PC-3 (cell line): ENCODE measurements at regions not wholly inside any gene's neighbourhood (a gene's known extent, or its start where the extent isn't known, plus 50 kb on each side); places are given as distances from the start of the nearest gene placed in this dataset.
"Not testable (repeated sequence)": the region's sequence is repeated elsewhere in the genome, so short reads cannot be mapped to it uniquely, and the experiment has no call there.

ENCODE experiments used
- ATAC-seq: fragments of 200-7000 bp; cut with Tn5 transposase; 2 replicates; pipeline ENCODE4 v1.9.1; 2020; ENCODE audit warnings: mild to moderate bottlenecking, moderate library complexity
- BruUV-seq: library from RNA; stranded (reverse); fragments of 400-500 nt; replicated peaks from 2 replicates; lab custom pipeline; 2021; lab: Mats Ljungman, UMichigan
- CTCF ChIA-PET: fragments of 300-600 bp; sonication (Branson Sonifier 250); formaldehyde crosslinking; loops from one replicate; lab custom pipeline; 2022; ENCODE audit warnings: antibody characterized with exemption; lab: Charles Lee
- POLR2A ChIA-PET: fragments of 300-600 bp; sonication (Branson Sonifier 250); formaldehyde crosslinking; loops from one replicate; lab custom pipeline; 2022; ENCODE audit warnings: antibody characterized with exemption; ENCODE audit not compliant: unreplicated experiment; lab: Charles Lee
- DNase-seq: peaks from one replicate; pipeline ENCODE4 v3.0.0-alpha.2; 2015
- H2AFZ ChIP-seq: fragments of 300-600 bp; sonication (generic); 2 replicates; pipeline ENCODE4 v1.6.0; 2016; ENCODE audit warnings: antibody characterized with exemption, low read length
- H3F3A ChIP-seq: fragments of 300-600 bp; sonication (generic); one replicate; pipeline ENCODE4 v1.6.0; 2017; ENCODE audit warnings: antibody characterized with exemption, low read length, control low read depth, mild to moderate bottlenecking; ENCODE audit not compliant: unreplicated experiment
- H3K27ac ChIP-seq: fragments of 300-600 bp; sonication (generic); 2 replicates; pipeline ENCODE4 v1.5.1; 2016; ENCODE audit warnings: mild to moderate bottlenecking, low read length
- H3K27me3 ChIP-seq: fragments of 300-600 bp; sonication (generic); 2 replicates; pipeline ENCODE4 v1.6.1; 2016; ENCODE audit warnings: low read length, mixed read lengths
- H3K36me3 ChIP-seq: fragments of 300-600 bp; sonication (generic); 2 replicates; pipeline ENCODE4 v1.6.1; 2016; ENCODE audit warnings: low read depth, mixed run types, low read length, mixed read lengths
- H3K4me1 ChIP-seq: fragments of 300-600 bp; sonication (generic); 2 replicates; pipeline ENCODE4 v1.5.1; 2016; ENCODE audit warnings: low read length; ENCODE audit not compliant: insufficient read depth
- H3K4me2 ChIP-seq: fragments of 300-600 bp; sonication (generic); 2 replicates; pipeline ENCODE4 v1.6.0; 2016; ENCODE audit warnings: low read length
- H3K4me3 ChIP-seq: fragments of 300-600 bp; sonication (generic); 2 replicates; pipeline ENCODE4 v1.5.1; 2016; ENCODE audit warnings: mild to moderate bottlenecking, low read length, mixed read lengths
- H3K79me2 ChIP-seq: fragments of 300-600 bp; sonication (generic); 2 replicates; pipeline ENCODE4 v1.6.1; 2017; ENCODE audit warnings: low read length, mixed read lengths
- H3K9ac ChIP-seq: fragments of 300-600 bp; sonication (generic); 2 replicates; pipeline ENCODE4 v1.6.0; 2016; ENCODE audit warnings: mild to moderate bottlenecking, low read length
- H3K9me2 ChIP-seq: fragments of 300-600 bp; sonication (generic); replicated peaks from 2 replicates; pipeline ENCODE4 v1.6.1; 2016; ENCODE audit warnings: mixed run types, low read length, mixed read lengths
- H3K9me3 ChIP-seq: fragments of 300-600 bp; sonication (generic); 2 replicates; pipeline ENCODE4 v1.6.1; 2016; ENCODE audit warnings: low read length, mixed read lengths
- H4K20me1 ChIP-seq: fragments of 300-600 bp; sonication (generic); 2 replicates; pipeline ENCODE4 v1.6.1; 2016; ENCODE audit warnings: low read length, mixed read lengths
- EZH2 ChIP-seq: fragments of 300-600 bp; sonication (generic); IDR thresholded peaks from one replicate; pipeline ENCODE4 v1.6.1; 2017; ENCODE audit warnings: antibody characterized with exemption, mild to moderate bottlenecking, low read length; ENCODE audit not compliant: unreplicated experiment
- EZH2phosphoT487 ChIP-seq: fragments of 300-600 bp; sonication (generic); IDR thresholded peaks from 2 replicates; pipeline ENCODE4 v1.6.1; 2018; ENCODE audit warnings: mild to moderate bottlenecking, antibody characterized with exemption, low read length, borderline replicate concordance
- intact Hi-C: fragments of 100-400 bp; cut with micrococcal nuclease; formaldehyde crosslinking; loops from 2 replicates; pipeline ENCODE4 v1.9.0; 2023
- TF ChIP-seq, protein P1 (sequence below): fragments of 300-600 bp; sonication (generic); conservative IDR thresholded peaks from 2 replicates; pipeline ENCODE4 v1.5.1; 2017; ENCODE audit warnings: antibody characterized with exemption, low read depth, mild to moderate bottlenecking, low read length

DNA sequence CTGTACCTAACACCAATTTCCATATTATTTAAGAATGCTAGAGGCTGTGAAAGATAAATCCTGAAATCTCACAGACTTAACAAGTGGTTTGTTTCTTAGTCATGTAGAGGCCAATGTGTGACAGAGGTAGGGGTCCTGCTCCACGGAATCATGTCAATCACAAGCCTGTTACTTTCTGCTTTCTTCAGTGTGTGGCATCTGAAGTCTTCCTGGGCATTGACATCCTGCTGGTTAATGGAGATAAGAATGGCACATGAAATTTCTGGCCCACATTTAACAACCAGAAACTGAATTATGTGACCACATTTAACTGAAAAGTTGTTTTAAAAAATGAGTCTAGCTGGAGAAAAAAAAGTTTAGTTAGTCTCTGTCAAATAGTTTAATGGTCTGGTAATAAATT, 68.3 kb upstream of the PLA2G4A start:
- no peak overlapping the region for H3K9ac ChIP-seq
- no peaks in the 10 kb centered on the region for H3K27me3 ChIP-seq
- no peaks in the 10 kb centered on the region for H3K9me3 ChIP-seq
- ATAC-seq (no peak), DNase-seq (no peak)
- H3K27ac ChIP-seq = no peak overlapping the region
- no peaks in the 10 kb centered on the region for H3K9me2 ChIP-seq
- H3F3A ChIP-seq = no peaks in the 10 kb centered on the region
- no peaks in the 10 kb centered on the region for H3K79me2 ChIP-seq
- ChIA-PET POLR2A (no interaction called here), CTCF (no interaction called here)
- intact Hi-C loops = no loop called here
- no peak overlapping the region for H3K4me2 ChIP-seq
- TF ChIP-seq, protein P1, sequence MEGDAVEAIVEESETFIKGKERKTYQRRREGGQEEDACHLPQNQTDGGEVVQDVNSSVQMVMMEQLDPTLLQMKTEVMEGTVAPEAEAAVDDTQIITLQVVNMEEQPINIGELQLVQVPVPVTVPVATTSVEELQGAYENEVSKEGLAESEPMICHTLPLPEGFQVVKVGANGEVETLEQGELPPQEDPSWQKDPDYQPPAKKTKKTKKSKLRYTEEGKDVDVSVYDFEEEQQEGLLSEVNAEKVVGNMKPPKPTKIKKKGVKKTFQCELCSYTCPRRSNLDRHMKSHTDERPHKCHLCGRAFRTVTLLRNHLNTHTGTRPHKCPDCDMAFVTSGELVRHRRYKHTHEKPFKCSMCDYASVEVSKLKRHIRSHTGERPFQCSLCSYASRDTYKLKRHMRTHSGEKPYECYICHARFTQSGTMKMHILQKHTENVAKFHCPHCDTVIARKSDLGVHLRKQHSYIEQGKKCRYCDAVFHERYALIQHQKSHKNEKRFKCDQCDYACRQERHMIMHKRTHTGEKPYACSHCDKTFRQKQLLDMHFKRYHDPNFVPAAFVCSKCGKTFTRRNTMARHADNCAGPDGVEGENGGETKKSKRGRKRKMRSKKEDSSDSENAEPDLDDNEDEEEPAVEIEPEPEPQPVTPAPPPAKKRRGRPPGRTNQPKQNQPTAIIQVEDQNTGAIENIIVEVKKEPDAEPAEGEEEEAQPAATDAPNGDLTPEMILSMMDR = no peak
- TF ChIP-seq EZH2phosphoT487 (no peak), EZH2 (no peak)
- peaks cover 17% of the 10 kb centered on the region for H3K4me1 ChIP-seq
- no peak overlapping the region for H3K4me3 ChIP-seq
- H2AFZ ChIP-seq = no peak overlapping the region
- H4K20me1 ChIP-seq = no peaks in the 10 kb centered on the region
- no peaks in the 10 kb centered on the region for H3K36me3 ChIP-seq
- BruUV-seq = no TSS peak

- H3K9me2 ChIP-seq, H3K27ac ChIP-seq, H3K4me3 ChIP-seq, H3K27me3 ChIP-seq, H3K9ac ChIP-seq, POLR2A ChIA-PET, BruUV-seq, H3K36me3 ChIP-seq, H3K9me3 ChIP-seq, H3K79me2 ChIP-seq, intact Hi-C loops, H3F3A ChIP-seq, CTCF ChIA-PET, DNase-seq, H3K4me2 ChIP-seq, ATAC-seq, H2AFZ ChIP-seq, H4K20me1 ChIP-seq: not testable (repeated sequence)
- H3K4me1 ChIP-seq = peaks cover 29% of the 10 kb centered on the region
Observed at GRCh38 chr1:186758896-186759606, 69.7 kb upstream of the PLA2G4A start.

- Histone ChIP-seq H3K4me2 (no peak overlapping the region), H3K4me1 (peaks cover 29% of the 10 kb centered on the region), H3K27ac (no peak overlapping the region), H3K79me2 (no peaks in the 10 kb centered on the region), H2AFZ (no peak overlapping the region), H3K27me3 (no peaks in the 10 kb centered on the region), H3K9ac (no peak overlapping the region), H3K9me3 (no peaks in the 10 kb centered on the region), H3F3A (no peaks in the 10 kb centered on the region), H3K9me2 (no peaks in the 10 kb centered on the region), H3K4me3 (no peak overlapping the region), H4K20me1 (no peaks in the 10 kb centered on the region), H3K36me3 (no peaks in the 10 kb centered on the region)
- DNase-seq = no peak
- TF ChIP-seq, protein P1 = no peak
- TF ChIP-seq EZH2 (no peak), EZH2phosphoT487 (no peak)
- BruUV-seq = no TSS peak
- ChIA-PET CTCF (no interaction called here), POLR2A (no interaction called here)
- ATAC-seq = no peak
- intact Hi-C loops = no loop called here
Observed at GRCh38 chr1:186757851-186758250, 70.9 kb upstream of the PLA2G4A start.
